ENCODE measurements at regions not wholly inside any gene's neighbourhood (a gene's known extent, or its start where the extent isn't known, plus 50 kb on each side); places are given as distances from the start of the nearest gene placed in this dataset.
"Not testable (repeated sequence)": the region's sequence is repeated elsewhere in the genome, so short reads cannot be mapped to it uniquely, and the experiment has no call there.

GRCh38 chr3:67167481-67167880 is 169.4 kb downstream of the KBTBD8 start:
- DNase-seq = no peak

- DNase-seq = no peak
Observed at GRCh38 chr3:67171841-67172240, 173.7 kb downstream of the KBTBD8 start.

- not testable (repeated sequence) for DNase-seq
Observed at GRCh38 chr3:67173130-67173529, 175.0 kb downstream of the KBTBD8 start.

- no peak for DNase-seq
Observed at GRCh38 chr3:67176396-67176795, 178.3 kb downstream of the KBTBD8 start.

- no peak for DNase-seq
Observed at GRCh38 chr3:67192466-67192865, 194.4 kb downstream of the KBTBD8 start.

GRCh38 chr3:67196677-67197076 is 198.6 kb downstream of the KBTBD8 start:
- DNase-seq = no peak

- DNase-seq = no peak
Observed at GRCh38 chr3:67198374-67198773, 200.3 kb downstream of the KBTBD8 start.

GRCh38 chr3:67200618-67201017 is 202.5 kb downstream of the KBTBD8 start:
- no peak for DNase-seq

- DNase-seq = no peak
Observed at GRCh38 chr3:67201026-67201425, 202.9 kb downstream of the KBTBD8 start.

GRCh38 chr3:67202053-67202452 is 203.9 kb downstream of the KBTBD8 start:
- DNase-seq = no peak

GRCh38 chr3:67204951-67205350 is 206.8 kb downstream of the KBTBD8 start:
- no peak for DNase-seq

- no peak for DNase-seq
Observed at GRCh38 chr3:67215690-67216089, 217.6 kb downstream of the KBTBD8 start.

- no peak for DNase-seq
Observed at GRCh38 chr3:67227030-67227429, 228.9 kb downstream of the KBTBD8 start.

- DNase-seq = no peak
Observed at GRCh38 chr3:67228136-67228535, 230.0 kb downstream of the KBTBD8 start.

GRCh38 chr3:67232642-67233041 is 234.5 kb downstream of the KBTBD8 start:
- no peak for DNase-seq

GRCh38 chr3:67239353-67239752 is 241.2 kb downstream of the KBTBD8 start:
- DNase-seq = no peak

GRCh38 chr3:67241084-67241483 is 243.0 kb downstream of the KBTBD8 start:
- no peak for DNase-seq

- DNase-seq = no peak
Observed at GRCh38 chr3:67244130-67244529, 246.0 kb downstream of the KBTBD8 start.

- no peak for DNase-seq
Observed at GRCh38 chr3:67245545-67245944, 247.4 kb downstream of the KBTBD8 start.

GRCh38 chr3:67248726-67249125 is 250.6 kb downstream of the KBTBD8 start:
- no peak for DNase-seq

GRCh38 chr3:67252906-67253305 is 254.8 kb downstream of the KBTBD8 start:
- not testable (repeated sequence) for DNase-seq

- no peak for DNase-seq
Observed at GRCh38 chr3:67278015-67278618, 280.0 kb downstream of the KBTBD8 start.

- no peak for DNase-seq
Observed at GRCh38 chr3:67286586-67286985, 288.5 kb downstream of the KBTBD8 start.

- no peak for DNase-seq
Observed at GRCh38 chr3:67288466-67289106, 290.5 kb downstream of the KBTBD8 start.

GRCh38 chr3:67289626-67290025 is 291.5 kb downstream of the KBTBD8 start:
- DNase-seq = no peak

All from effector CD4-positive, alpha-beta T cell (primary cell).